SH-SY5Y (cell line): ENCODE measurements at regions not wholly inside any gene's neighbourhood (a gene's known extent, or its start where the extent isn't known, plus 50 kb on each side); places are given as distances from the start of the nearest gene placed in this dataset.

Source experiments
- GATA2 ChIP-seq: IDR thresholded peaks from 2 replicates; pipeline ENCODE4 v1.6.1; 2011; ENCODE audit warnings: mild to moderate bottlenecking, low read depth, low read length
- GATA3 ChIP-seq: IDR thresholded peaks from 2 replicates; pipeline ENCODE4 v1.6.1; 2011; ENCODE audit warnings: low read depth, mild to moderate bottlenecking, low read length, moderate library complexity

DNA sequence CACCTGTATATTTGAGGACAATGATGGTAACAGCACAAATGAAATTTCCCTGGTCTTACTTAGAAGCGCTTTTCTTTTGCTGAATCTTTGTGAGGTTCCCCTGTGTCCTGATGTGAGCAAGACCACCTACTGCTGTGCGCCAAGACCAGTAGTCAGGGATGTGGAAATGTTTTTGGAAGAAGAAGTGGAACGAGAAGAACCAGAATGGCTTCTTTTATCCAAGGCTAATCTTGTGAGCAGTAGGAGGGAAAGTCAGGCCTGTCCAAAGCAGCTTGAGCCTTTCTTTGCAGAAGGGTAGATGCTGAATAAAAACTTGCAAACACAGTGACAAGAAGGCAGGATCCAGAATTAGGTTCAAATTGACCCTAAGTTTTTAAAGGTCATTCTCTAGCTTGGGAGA, 223.0 kb downstream of the FAT3 start:
- TF ChIP-seq GATA3 (no peak), GATA2 (no peak)

- TF ChIP-seq GATA3, result no peak
- TF ChIP-seq GATA2, result no peak
These were observed 224.6 kb downstream of the FAT3 start for GRCh38 chr11:92449222-92449621.

DNA sequence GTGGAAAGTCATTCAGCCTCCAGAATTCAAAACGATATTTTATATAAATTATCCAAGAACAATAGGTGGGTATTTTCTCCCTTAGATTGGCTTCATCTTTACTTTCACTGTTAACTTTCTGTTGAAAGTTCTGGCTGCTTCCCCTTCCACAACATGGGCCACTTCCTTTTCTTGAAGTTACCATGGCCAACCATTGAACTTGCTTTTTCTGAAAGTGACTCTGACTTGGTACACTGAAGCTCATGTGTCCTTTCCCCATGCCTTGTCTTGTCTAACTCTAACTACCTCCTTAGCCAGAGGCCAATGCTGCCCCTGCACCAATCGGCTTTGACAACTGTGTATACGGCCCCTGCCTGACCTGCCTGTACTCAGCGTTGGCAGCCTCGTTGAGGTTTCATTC, 225.2 kb downstream of the FAT3 start:
- TF ChIP-seq GATA3 (no peak), GATA2 (no peak)

DNA sequence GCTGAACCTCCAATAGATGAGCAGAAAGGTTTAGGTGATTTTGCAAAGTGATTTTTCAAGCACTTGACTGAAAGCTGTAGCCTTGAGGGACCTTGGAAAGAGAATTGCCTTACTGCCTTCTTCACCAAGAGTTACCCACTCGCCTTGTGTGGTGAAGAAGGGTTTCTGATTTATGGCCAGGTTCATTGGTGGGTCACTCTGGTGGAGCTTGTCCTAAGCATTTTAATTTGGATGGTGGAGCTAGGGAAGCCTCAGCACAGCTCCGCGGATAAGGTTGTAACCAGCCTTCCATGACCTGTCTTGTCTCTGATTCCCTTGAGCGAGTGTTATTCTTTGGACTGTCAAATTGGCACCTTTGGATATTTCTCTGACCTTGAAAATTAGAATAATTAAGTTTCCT, 226.4 kb downstream of the FAT3 start:
- TF ChIP-seq GATA3, result no peak
- no peak for TF ChIP-seq GATA2

DNA sequence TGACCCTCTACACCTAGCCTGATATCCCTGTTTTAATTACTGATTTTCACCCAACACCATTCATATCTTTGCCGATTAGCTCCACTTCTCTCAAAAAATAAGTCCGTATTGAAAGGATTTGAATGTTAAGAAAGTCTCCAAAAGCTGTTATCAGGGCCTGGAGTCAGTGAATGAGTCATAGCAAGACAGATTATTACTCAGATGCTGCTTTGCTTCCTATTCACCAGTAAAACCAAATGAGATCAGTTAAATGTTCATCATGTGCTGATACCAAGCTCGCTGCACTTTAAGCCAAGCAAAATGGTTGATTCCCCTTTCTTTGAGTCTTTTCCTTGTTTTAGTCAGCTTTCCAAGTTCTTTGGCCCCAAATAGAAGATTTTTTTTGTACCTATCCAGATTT, 228.4 kb downstream of the FAT3 start:
- TF ChIP-seq GATA3, result no peak
- no peak for TF ChIP-seq GATA2

- TF ChIP-seq GATA3, result no peak
- TF ChIP-seq GATA2, result no peak
These were observed 230.7 kb downstream of the FAT3 start for GRCh38 chr11:92455210-92455790.

DNA sequence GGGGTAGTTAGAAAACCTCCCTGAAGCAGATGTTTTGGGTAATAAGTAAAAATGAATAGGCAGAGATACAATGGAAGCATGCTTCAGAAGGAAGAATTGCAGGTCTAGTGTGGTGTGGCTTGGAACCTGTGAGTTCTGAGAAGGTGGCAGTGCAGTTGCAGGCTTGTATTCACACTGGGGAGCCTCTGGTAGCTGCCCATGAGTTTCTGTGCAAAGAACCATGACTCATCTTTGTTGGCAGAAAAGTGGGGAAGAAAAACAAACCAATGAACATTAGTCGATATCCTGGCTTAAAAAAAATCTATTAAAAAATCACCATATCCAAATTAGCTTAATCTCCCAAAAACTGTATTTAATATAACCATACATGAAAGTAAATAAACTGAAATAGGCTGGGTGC, 232.6 kb downstream of the FAT3 start:
- TF ChIP-seq GATA2 (no peak), GATA3 (no peak)

DNA sequence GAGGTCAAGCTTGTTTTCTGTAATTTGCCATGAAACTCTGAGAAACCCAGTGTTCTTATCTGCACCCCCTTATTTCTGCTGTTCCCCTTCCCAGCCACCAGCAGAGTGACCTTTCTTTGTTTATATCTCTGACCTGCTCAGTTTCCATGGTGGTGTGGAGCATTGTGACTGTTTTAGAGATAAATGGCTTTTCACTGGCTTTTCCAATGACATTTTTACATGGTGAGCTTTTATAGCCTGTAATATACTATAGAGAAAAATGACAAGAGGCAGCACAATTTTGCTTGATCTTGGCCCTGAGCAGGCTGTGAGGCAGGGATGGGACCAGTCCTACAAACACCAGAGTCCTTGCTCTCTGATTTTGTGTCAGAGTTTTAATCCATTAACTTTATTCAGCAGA, 233.9 kb downstream of the FAT3 start:
- TF ChIP-seq GATA3 (no peak), GATA2 (no peak)

DNA sequence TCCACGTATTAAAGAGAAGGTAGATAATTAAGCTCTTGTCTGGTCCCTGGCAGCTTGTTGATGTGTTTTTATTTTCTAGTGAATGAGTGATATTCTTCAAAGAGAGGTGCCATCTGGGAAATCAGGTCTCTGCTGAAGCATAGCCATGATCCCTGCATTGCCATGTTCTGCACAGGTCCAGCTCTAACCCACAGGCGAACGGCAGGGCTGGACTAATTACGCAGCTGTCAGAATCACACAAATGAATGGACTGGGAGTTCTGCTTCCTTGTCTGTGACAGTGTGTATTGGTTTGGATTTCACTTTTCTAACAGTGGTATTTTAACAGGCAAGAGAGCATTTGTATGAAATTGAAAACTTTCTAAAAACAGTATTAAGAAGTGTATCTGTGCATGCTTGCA, 235.6 kb downstream of the FAT3 start:
- TF ChIP-seq GATA2 (no peak), GATA3 (no peak)

DNA sequence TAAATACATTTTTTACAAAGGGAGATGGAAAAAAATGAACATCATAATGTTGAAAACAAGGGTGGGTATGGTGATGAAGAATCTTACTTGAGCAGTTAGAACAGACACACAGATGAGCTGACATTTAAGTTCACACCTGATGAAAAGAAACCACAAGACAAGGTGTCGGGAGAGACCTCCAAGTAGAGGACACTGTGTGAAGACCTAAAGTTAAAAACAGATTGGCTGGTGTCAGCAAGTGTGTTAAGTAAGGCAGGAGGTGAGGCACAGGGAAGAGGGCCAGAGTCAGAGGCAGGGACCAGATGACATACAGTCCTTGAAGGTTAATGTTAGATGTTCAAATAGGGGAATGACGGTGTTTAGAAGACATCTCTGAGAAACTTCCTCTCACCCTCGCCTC, 236.8 kb downstream of the FAT3 start:
- TF ChIP-seq GATA2, result no peak
- no peak for TF ChIP-seq GATA3

DNA sequence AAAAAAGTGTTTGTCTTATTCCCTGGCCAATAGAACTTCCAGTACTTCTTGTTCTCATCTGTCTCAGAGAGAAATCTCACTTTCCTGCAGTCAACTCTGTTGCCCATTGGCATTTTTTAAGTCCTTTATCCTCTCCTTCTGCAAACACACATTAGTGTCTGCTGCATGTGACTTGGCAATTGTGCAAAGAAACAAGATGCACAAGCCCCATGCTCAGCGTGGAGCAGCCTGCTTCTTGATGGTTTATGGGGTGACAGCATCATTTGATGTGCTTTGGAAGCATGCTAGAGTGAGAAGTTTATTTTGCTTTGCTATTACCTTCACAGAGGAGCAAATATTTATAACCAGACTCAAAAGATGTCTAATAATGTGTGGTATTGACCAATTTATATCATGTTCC, 238.2 kb downstream of the FAT3 start:
- TF ChIP-seq GATA2 (no peak), GATA3 (no peak)

- no peak for TF ChIP-seq GATA3
- TF ChIP-seq GATA2, result no peak
These were observed 240.2 kb downstream of the FAT3 start for GRCh38 chr11:92464822-92465221.

- no peak for TF ChIP-seq GATA3
- no peak for TF ChIP-seq GATA2
These were observed 249.1 kb downstream of the FAT3 start for GRCh38 chr11:92473736-92474135.

DNA sequence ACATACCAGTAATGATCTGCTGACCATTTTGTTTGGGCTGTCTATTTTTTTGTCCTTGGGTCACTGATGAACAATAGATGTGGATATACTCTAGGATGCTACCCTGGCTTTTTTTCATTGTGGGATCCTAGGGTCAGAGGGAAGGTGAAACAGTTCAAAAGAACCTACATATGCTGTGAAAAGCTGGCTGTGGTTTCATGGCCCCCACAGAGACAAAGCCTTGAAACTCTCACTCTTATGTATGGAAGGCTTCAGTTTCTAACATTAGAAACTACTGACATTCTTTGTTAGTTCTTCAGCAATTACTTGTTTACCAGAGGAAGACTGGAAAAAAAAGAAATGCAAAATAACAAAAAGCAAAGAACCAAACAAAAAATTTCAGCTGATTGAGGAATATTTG, 250.7 kb downstream of the FAT3 start:
- TF ChIP-seq GATA2 (no peak), GATA3 (no peak)

GRCh38 chr11:92475819-92476218, 251.2 kb downstream of the FAT3 start:
- no peak for TF ChIP-seq GATA3
- TF ChIP-seq GATA2, result no peak

- TF ChIP-seq GATA2 (no peak), GATA3 (no peak)
These were observed 253.1 kb downstream of the FAT3 start for GRCh38 chr11:92477686-92478085.
